Stimulated activated CD4-positive, alpha-beta T cell treated with anti-CD3 and anti-CD28 coated beads, Interleukin-4, amount 100 ng/mL, for 48 hours (primary cell): ENCODE measurements at regions not wholly inside any gene's neighbourhood (a gene's known extent, or its start where the extent isn't known, plus 50 kb on each side); places are given as distances from the start of the nearest gene placed in this dataset.
"Not testable (repeated sequence)": the region's sequence is repeated elsewhere in the genome, so short reads cannot be mapped to it uniquely, and the experiment has no call there.

ENCODE experiments used
- DNase-seq, 2 donors: peaks; one replicate each; pipeline ENCODE4 v3.0.0-alpha.2; 2020; ENCODE audit warnings: low read depth in 2 of 2

DNA sequence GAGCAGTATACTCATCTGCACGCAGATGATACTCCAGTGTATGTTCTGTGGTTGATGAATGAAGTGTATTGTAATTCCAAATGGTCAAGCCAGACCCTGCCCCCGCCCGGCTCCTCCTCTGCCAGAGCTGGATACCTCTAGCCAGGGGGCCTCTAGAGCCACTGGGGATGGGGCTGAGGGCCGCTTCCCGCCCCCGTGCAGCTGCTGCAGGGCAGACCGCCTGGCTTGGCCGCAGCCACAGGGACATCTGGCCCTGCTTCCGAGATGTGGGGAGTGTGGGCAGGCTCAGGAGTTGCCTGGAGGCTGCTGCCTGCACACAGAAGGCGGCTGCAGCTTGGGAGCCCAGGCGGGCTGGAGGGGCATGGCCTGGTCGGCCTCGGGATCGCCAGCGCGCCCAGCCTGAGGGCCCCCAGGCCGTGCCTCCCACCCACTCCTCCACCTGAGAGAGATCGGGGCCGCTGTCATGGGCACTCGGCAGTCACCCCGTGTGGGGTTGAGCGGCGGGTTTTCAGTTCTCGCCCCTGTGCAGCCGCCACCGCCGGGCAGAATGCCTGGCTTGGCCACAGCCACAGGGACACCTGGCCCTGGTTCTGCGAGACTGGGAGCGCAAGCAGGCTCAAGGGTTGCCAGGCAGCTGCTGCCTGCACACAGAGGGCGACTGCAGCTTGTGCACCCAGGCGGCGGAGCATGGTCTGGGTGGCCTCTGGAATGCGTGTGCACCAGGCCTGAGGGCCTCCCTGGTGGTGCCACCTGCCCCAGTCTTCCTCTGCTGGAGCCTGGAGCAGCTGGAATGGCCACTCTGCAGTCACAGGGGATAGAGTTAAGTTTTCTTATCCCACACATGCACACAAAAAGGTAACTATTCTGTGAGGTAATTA is 1643.7 kb downstream of the SPATA31A7 start:
- not testable (repeated sequence) for DNase-seq

DNA sequence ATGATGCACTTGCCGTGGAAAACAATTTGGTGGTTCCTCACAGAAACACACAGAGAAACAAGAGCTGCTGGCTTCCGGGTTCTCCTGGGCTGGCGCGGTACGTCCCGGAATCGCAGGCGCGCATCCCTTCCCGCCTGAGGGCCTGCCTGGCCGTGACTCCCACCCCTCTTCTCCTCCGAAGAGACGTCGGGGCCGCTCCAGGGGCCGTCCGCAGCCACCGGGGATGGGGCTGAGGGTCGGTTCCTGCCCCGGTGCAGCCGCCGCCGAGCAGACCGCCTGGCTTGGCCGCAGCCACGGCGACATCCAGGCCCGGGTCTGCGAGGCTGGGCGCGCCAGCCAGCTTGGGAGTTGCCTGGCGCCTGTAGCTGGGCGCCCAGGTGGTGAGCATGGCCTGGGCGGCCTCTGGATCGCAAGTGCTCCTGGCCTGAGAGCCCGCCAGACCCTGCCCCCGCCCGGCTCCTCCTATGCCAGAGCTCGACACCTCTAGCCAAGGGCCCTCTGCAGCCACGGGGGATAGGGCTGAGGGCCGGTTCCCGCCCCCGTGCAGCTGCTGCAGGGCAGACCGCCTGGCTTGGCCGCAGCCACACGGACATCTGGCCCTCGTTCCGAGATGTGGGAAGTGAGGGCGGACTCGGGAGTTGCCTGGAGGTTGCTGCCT is 1647.5 kb downstream of the SPATA31A7 start:
- not testable (repeated sequence) for DNase-seq

DNA sequence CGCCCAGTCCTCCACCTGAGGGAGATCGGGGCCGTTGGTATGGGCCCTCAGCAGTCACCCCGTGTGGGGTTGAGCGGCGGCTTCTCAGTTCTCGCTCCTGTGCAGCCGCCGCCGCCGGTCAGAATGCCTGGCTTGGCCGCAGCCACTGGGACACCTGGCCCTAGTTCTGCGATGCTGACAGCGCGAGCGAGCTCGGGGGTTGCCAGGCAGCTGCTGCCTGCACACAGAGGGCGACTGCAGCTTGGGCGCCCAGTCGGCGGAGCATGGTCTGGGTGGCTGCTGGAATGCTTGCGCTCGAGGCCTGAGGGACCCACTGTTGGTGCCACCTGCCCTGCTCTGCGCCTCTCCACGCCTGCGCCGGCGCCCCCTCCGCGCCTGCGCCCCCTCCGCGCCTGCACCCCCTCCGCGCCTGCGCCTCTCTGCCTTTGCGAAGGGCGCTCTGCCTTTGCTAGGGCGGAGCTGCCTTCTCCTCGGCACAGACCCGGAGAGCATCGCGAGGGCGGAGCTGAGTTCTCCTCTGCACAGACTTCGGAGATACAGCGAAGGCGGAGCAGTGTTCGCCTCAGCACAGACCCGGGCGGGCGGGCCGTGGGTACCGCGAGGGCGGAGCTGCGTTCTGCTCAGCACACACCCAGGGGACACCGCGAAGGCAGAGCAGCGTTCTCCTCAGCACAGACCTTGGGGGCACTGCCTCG is 1648.3 kb downstream of the SPATA31A7 start:
- peak; percentile 88 to 93 for DNase-seq

DNA sequence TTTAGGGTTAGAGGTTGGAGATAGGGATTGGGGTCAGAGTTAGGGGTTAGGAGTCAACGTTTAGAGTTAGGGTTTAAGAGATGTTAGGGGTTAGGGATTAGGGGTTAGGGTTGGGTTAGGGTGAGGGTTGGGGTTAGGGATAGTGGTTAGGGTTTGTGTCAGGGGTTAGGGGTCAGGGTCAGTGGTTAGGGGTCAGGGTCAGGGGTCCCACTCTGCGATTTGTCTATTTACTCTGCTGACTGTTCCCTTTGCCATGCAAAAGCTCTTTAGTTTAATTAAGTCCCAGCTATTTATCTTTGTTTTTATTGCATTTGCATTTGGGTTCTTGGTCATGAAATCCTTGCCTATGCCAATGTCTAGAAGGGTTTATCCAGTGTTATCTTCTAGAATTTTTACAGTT is 1649.3 kb downstream of the SPATA31A7 start:
- not testable (repeated sequence) for DNase-seq

DNA sequence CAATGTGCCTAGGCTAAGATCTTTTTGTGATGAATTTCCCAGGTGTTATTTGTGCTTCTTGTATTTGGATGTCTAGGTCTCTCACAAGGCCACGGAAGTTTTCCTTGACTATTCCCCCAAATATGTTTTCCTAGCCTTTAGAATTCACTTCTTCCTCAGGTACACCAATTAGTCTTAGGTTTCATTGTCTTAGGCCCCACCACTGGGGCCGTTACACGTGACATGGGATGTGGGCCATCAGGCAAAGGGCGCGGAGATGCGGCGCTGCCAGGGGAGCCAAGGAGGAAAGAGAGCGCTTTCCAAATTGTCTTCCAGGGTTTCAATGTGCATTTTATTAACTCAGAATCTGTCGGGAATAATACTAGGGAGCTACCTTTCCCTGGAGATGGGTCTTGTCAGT is 1653.3 kb downstream of the SPATA31A7 start:
- not testable (repeated sequence) for DNase-seq

DNA sequence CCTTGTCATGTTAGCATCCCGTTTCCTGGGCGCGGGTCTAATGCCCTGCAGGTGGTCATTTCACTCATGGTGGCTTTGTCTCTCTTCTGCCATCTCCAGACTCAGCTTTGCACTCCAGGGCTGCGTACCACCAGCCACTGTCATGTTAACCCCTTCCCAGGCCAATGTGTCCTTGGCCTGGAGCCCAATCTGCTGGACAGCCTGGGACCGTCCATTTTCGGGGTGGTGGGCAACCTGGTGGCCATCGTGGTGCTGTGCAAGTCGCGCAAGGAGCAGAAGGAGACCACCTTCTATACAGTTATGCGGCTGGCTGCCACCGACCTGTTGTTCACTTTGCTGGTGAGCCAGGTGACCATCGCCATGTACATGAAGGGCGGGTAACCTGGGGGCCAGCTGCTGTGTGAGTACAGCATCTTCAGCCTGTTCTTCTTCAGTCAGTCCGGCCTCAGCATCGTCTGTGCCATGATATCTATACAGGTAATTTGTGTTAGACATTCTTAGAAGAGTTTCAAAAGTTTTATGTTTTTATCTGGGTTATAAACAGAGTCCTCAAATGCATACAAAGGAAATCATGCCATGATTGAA is 1654.0 kb downstream of the SPATA31A7 start:
- not testable (repeated sequence) for DNase-seq

DNA sequence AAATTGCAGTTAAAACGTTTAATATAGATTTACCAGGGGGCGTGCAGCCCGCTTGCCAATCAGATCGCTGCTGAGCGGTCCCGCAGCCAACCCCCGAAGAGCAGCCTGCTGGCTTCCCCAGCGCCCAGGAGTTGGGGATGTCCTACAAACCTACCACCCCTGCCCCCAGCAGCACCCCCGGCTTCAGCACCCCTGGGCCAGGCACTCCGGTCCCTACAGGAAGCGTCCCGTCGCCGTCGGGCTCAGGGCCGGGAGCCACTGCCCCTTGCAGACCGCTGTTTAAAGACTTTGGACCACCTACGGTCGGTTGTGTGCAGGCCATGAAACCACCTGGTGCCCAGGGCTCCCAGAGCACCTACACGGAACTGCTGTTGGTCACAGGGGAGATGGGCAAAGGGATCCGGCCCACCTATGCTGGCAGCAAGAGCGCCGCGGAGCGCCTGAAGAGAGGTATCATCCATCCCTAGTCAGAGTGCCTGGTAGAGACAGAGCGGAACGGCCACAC is 1654.9 kb downstream of the SPATA31A7 start:
- DNase-seq = not testable (repeated sequence)

DNA sequence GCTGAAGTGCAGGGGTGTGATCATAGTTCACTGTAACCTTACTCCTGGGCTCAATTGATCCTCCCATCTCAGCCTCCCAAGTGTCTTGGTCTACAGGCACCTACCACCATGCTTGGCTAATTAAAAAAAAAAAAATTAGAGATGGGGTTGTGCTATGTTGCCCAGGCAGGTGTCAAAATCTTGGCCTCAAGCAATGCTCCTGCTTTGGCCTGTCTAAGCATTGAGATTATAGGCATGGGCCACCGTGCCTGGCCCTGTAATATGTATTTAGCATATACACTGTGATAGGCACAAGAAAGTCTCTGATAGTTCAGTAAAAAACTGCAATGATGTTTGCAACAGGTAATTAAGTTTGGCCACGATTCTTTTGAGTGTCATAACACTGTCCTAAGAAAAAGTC is 1658.4 kb downstream of the SPATA31A7 start:
- DNase-seq = not testable (repeated sequence)

DNA sequence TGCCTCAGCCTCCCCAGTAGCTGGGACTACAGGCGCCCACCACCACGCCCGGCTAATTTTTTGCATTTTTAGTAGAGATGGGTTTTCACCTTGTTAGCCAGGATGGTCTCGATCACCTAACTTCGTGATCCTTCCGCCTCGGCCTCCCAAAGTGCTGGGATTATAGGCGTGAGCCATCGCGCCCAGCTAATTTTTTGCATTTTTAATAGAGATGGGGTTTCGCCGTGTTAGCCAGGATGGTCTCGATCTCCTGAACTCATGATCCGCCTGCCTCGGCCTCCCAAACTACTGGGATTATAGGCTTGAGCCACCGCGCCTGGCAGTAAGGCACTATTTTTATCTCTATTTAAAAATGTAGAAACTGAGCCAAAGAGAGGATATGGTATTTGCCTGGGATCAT is 1660.2 kb downstream of the SPATA31A7 start:
- not testable (repeated sequence) for DNase-seq

DNA sequence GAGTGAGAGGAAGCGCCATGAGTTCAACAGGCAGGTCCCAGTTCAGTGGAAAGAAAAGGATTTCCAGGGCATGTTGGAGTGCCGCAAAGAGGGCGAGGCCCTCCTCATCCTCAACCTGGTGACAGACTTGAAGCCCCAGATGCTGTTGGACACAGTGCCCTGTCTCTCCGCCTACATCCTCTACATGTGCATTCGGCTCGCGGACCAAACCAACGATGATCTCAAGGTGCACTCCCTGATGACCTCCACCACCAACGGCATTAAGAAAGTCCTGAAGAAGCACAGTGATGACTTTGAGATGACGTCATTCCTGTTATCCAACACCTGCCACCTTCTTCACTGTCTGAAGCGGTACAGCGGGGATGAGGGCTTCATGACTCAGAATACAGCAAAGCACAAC is 1667.4 kb downstream of the SPATA31A7 start:
- not testable (repeated sequence) for DNase-seq

DNA sequence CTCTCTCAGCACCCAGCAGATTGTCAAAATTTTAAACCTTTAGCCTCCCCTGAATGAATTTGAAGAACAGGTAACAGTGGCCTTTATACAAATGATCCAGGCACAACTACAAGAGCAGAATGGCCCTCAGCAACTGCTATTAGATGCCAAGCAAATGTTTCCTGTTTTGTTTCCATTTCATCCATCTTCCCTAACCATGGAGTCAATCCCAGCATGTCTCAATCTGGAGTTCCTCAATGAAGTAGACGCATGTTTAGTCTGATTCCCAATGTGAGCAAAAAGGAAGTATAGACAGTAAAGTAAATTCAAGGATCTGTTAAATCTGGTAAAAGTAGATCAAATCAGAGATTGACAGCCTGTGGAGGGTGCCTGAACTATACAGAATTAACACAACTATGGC is 1668.4 kb downstream of the SPATA31A7 start:
- DNase-seq = not testable (repeated sequence)

DNA sequence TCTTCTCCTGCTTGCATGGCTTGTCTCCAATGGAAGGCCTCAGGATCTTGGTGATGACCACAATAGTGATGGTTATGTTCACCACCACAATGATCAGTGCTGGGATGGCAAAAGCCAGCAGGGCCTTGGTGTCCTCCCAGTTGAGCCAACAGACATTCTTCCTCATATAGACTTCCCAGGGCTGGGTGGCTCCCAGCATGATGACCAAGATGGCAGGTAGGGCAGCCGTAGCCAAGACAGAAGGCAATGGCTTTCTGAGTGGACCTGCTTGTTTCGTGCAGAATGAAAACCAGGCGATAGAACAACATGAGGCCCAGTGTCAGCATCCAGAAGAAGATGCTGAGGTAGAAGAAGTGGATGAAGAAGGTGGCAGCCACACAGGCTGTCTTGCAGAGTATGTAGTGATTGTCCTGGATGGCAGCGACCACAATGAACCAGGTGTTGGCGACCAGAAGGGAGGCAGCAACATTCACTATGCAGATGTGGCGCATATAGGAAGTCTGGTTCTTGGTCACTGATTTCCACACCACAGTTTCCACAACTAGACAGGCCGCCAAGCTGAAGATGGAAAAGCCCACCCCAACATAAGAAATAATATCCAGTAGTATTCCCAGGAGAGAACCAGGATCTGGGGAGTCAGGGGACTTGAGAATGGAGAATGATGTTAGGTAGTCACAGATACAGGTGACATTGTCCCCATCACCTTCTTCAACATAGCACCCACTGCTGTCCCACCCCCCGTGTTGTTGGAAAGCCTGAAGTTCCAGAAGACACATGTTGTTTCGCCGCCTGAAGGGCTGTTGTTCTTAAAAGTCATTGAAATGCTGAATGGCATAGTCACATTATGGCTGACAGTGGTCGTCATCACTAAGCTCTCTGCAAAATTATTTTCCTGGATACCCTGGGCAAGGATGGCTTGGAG is 1671.4 kb downstream of the SPATA31A7 start:
- DNase-seq = not testable (repeated sequence)

DNA sequence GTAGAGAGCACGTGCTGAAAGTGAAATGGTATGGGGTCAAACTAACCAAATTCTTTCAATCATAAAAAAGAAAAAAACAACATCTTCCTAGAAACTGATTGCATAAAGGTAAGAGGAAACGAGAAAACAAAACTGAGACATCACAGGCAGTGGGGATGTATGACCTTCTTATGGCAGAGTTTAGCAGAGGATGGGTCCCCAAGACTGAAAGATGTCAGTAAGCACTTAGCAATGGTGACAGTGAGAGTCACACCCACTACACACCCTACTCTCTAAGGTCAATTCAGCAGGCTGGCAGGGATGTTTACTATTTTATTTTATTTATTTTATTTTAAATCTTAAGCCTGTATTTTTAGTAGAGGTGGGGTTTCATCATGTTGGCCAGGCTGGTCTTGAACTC is 1672.3 kb downstream of the SPATA31A7 start:
- DNase-seq = not testable (repeated sequence)

DNA sequence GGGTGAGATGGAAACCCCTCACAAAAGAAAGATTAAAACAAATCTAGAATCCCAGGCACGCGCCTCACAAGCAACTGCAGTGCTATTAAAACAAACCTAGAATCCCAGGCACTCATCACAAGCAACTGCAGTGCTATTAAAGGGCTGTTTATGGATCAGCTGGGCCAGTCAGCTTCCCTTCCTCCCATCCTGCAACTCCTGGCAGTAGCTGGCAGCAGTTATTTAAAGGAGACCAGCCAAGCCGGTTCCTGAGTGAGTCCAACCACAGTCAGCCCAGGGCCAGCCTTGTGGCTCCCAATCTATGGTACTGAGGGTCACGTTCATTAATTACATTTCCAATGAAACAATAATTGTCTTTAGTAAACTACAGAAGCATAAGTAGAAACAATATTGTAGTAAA is 1673.5 kb downstream of the SPATA31A7 start:
- not testable (repeated sequence) for DNase-seq

DNA sequence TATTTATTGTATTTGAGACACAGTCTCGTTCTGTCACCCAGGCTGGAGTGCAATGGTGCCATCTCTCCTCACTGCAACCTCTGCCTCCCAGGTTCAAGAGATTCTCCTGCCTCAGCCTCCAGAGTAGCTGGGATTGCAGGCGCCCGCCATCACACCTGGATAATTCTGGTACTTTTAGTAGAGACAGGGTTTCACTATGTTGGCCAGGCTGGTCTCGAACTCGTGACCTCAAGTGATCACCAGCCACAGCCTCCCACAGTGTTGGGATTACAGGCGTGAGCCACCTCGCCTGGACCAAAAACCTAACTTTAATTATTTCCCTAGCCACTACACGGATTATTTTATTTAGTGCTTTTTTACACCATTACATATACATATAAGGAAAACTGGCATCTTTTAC is 1674.0 kb downstream of the SPATA31A7 start:
- not testable (repeated sequence) for DNase-seq

DNA sequence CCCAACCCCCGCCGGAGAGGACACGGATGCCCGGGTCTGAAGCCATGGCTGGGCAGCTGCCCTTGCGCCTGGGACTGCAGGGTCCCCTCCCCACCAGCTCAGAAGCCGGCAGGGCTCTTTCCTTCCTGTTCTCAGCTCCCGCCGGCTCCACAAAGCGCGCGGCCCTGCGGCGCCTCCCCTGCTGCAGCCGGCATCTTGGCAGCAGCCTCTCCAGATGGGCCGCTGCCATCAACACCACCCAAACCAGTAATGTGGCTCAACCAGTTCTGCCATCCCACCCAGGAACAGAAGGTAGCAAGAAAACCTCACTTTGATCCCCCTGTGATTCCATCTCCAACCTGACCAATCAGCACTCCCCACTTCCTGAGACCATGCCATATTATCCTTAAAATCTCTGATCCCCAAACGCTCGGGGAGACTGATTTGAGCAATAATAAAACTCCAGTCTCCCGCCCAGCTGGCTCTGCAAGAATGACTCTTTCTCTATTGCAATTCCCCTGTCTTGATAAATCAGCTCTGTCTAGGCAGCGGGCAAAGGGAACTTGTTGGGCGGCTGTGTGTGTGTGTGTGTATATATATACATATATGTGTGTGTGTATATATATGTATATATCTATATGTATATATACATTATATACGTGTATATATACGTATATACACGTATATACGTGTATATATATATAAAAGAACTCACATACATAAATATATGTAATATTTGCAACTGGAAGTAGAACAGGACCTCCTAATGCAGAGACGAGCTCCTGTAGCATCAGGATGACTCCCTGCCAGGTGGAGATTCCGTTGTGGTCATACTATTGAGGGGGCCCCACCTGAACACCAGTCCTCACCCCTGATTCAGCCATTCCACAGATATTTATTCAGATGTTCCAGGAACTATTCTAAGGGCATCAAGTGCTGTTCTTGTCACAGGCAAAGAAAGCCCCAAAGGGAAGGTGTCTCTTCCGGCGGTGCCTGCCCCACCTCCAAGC is 1674.9 kb downstream of the SPATA31A7 start:
- DNase-seq = not testable (repeated sequence)

DNA sequence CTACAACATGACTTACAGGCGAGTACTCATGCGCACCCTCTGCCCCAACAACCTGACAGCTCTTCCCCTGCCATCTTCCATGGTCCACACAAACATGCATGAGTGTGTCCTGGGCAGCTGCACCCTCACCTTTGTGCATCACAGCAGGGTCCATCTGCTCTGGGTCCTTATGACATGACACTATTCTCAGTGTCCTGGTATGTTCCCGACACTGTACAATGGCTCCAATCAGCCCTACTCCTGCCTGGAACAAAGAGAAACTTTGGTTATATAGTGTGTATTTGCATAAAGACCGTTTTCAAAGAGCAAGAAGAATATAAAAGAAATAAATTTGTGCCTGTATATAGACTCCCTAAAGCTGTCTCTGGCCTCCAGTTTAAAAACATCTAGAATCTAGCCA is 1679.2 kb downstream of the SPATA31A7 start:
- DNase-seq = not testable (repeated sequence)

DNA sequence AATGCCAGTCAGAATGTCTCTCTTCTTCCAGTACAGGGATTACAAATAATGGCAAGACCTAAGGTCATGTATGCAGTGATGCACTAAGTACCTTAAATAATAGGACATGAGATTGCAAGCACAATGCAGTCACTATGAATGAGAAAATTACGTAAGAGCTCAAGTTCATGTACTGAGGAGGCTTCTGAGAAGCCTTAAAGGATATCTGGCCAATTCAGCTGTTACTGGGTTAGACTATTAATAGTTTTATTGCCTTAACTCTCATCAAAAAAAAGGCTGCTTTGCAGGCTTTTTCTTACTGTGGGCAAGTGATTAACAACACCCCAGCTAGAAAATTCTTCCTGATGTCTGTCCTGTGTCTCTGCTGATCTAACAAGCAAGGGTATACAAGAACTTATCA is 1681.9 kb downstream of the SPATA31A7 start:
- DNase-seq = not testable (repeated sequence)

DNA sequence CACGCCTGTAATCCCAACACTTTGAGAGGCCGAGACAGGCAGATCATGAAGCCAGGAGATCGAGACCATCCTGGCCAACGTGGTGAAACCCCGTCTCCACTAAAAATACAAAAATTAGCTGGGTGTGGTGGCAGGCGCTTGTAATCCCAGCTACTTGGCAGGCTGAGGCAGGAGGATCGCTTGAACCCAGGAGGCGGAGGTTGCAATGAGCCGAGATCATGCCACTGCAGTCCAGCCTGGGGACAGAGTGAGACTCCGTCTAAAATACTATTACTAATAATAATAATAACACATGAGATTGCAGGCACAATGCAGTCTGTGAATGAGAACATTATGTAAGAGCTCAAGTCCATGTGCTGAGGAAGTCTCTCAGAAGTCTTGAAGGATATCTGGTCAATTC is 1684.4 kb downstream of the SPATA31A7 start:
- DNase-seq = not testable (repeated sequence)
